Tibial nerve (tissue), 4 donors: ENCODE measurements at regions not wholly inside any gene's neighbourhood (a gene's known extent, or its start where the extent isn't known, plus 50 kb on each side); places are given as distances from the start of the nearest gene placed in this dataset.
A peak's percentile ranks its signal among the peaks of the same experiment; 100 is the strongest.

Experiments
- DNase-seq, 2 donors: peaks; one replicate each; pipeline ENCODE4 v3.0.0-alpha.2; 2019; ENCODE audit warnings: low spot score in 2 of 2
- H3K27ac ChIP-seq, 4 donors: fragments of 200-600 bp; sonication (generic) in 3 of 4; one replicate each; pipeline ENCODE4 v1.5.1; 2017 to 2019; ENCODE audit warnings: mild to moderate bottlenecking in 1 of 4
- H3K27me3 ChIP-seq, 2 donors: fragments of 200-600 bp; sonication (generic) in 1 of 2; one replicate each; pipeline versions ENCODE4 v1.5.1 to v1.6.0; 2017 to 2019
- H3K36me3 ChIP-seq, 3 donors: fragments of 200-600 bp; sonication (generic); one replicate each; pipeline ENCODE4 v1.5.1; 2018 to 2019
- H3K4me1 ChIP-seq, 4 donors: fragments of 200-600 bp; sonication (generic) in 3 of 4; one replicate each; pipeline ENCODE4 v1.5.1; 2017 to 2019
- H3K4me3 ChIP-seq, 4 donors: fragments of 200-600 bp; sonication (generic) in 3 of 4; one replicate each; pipeline ENCODE4 v1.5.1; 2017 to 2019; ENCODE audit warnings: mild to moderate bottlenecking in 1 of 4, moderate library complexity in 1 of 4
- H3K9me3 ChIP-seq, 4 donors: fragments of 200-600 bp; sonication (generic) in 3 of 4; one replicate each; pipeline ENCODE4 v1.5.1; 2017 to 2019
- EP300 ChIP-seq, 2 donors: sonication (generic); formaldehyde crosslinking; IDR thresholded peaks; one replicate each; pipeline ENCODE4 v1.6.1; 2017; ENCODE audit warnings: antibody characterized with exemption in 2 of 2, mild to moderate bottlenecking in 1 of 2
- POLR2A ChIP-seq, 2 donors: fragments of 450-650 bp; IDR thresholded peaks; one replicate each; pipeline ENCODE4 v1.6.1; 2017; ENCODE audit warnings: antibody characterized with exemption in 2 of 2, mild to moderate bottlenecking in 2 of 2, moderate library complexity in 2 of 2
- WGBS, 2 donors: methylation state at CpG; one replicate each; pipeline ENCODE4 v1.1.5; 2018; 5-methylcytosine and 5-hydroxymethylcytosine counted together
- TF ChIP-seq, protein P1 (sequence below), 5 experiments: fragments of 200-600 bp in 3 of 5; fragments of 450-650 bp in 2 of 5; sonication (generic) in 3 of 5; IDR thresholded peaks; one replicate each; pipeline ENCODE4 v1.5.1; 2016 to 2019; ENCODE audit warnings: antibody characterized with exemption in 5 of 5, mild to moderate bottlenecking in 3 of 5, moderate library complexity in 2 of 5

DNA sequence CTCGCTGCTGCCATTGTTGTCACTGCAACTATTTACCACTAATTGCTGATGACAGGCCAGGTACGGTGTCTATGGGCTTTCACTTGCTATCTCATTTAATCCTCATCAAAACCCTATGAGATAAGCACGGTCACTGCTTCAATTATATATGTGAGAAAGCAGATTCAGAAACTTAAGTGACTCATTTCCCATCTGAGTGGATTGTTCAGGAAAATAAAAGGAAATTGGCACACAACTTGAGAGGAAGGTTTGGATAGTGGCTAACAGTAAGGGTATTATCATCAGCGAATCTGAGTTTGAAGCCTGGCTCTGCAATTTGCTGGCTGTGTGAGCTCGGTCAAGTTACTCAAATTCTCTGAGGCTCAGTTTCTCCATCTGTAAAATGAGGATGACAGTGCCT is 196.0 kb downstream of the KCNS3 start:
- Histone ChIP-seq H3K4me1 (no peaks in the 10 kb centered on the region), H3K27me3 (no peaks in the 10 kb centered on the region), H3K27ac (no peak overlapping the region), H3K36me3 (no peaks in the 10 kb centered on the region), H3K4me3 (no peak overlapping the region), H3K9me3 (no peaks in the 10 kb centered on the region)
- DNase-seq: no peak
- WGBS, 2 donors: 81 to 90% methylated on average over 5 of the region's 5 CpGs
- TF ChIP-seq POLR2A (IDR thresholded peaks at IDR 0.05) (no peak), EP300 (IDR thresholded peaks at IDR 0.05) (no peak)
- TF ChIP-seq, protein P1, sequence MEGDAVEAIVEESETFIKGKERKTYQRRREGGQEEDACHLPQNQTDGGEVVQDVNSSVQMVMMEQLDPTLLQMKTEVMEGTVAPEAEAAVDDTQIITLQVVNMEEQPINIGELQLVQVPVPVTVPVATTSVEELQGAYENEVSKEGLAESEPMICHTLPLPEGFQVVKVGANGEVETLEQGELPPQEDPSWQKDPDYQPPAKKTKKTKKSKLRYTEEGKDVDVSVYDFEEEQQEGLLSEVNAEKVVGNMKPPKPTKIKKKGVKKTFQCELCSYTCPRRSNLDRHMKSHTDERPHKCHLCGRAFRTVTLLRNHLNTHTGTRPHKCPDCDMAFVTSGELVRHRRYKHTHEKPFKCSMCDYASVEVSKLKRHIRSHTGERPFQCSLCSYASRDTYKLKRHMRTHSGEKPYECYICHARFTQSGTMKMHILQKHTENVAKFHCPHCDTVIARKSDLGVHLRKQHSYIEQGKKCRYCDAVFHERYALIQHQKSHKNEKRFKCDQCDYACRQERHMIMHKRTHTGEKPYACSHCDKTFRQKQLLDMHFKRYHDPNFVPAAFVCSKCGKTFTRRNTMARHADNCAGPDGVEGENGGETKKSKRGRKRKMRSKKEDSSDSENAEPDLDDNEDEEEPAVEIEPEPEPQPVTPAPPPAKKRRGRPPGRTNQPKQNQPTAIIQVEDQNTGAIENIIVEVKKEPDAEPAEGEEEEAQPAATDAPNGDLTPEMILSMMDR (IDR thresholded peaks at IDR 0.05): no peak

DNA sequence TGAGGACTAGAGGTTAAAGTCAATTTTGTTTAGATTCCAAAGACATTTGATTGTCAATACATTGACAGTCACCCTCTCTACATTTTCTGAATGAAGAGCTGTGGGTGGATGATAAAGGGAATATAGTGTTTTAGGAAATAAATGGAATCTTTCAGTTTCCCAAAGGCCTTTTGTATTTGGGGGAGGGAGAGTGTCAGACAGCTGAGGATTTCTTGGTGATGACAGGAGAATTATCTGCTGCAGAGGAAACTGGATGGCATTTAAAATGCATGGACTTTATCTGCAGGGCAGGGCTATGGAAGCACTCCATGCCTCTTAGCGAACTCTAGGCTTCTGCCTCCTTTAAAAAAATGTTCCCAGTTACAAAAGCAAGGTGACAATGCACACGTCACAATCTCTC is 195.1 kb downstream of the KCNS3 start:
- Histone ChIP-seq H3K4me3 (no peak overlapping the region), H3K27ac (no peak overlapping the region), H3K4me1 (peaks cover 0 to 5% (median 0%) of the 10 kb centered on the region in 4 donors), H3K36me3 (no peaks in the 10 kb centered on the region), H3K9me3 (no peaks in the 10 kb centered on the region), H3K27me3 (no peaks in the 10 kb centered on the region)
- TF ChIP-seq EP300 (IDR thresholded peaks at IDR 0.05) (no peak), POLR2A (IDR thresholded peaks at IDR 0.05) (no peak)
- TF ChIP-seq, protein P1 (IDR thresholded peaks at IDR 0.05): no peak
- no peak for DNase-seq
- 73 to 86% methylated on average over 2 of the region's 2 CpGs for WGBS, 2 donors

DNA sequence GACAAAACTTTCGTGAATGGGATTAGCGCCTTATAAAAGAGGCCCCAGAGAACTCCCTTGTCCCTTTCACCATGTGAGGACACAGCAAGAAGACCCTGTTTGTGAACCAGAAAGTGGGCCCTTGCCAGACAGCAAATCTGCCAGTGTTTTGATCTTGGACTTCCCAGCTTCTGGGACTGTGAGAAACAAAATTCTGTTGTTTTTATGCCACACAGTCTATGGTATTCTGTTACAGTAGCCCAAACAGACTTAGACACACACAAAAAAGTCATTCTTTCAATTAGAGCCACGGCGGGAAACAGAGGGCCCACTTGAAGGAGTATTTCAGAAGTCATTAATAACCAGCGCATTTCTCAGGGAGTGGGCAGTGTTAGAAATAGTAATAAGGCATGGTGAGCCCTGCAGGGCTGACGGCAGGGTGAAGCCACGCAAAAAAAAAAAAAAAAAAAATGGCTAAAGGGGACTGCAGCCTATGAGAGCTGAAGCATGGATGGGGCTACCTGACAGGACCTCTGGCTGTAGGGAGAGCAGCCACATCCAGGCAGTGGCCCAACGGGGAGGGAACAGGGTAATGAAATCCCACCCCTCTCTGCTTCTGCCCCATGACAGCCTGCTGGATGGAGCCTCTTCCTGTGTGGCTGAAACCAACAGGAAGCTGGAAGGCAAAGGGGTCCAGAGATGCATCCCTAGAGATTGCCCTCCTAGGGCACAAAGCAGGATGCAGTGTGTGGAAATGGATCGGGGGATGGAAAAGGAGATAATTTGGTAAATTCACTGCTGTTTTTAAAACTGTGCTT is 189.3 kb downstream of the KCNS3 start:
- whole genome bisulfite sequencing, 2 donors: 29 to 48% methylated on average over 9 of the region's 9 CpGs
- Histone ChIP-seq H3K36me3 (no peaks in the 10 kb centered on the region), H3K4me1 (peaks cover 0 to 30% (median 0%) of the 10 kb centered on the region in 4 donors), H3K4me3 (no peak overlapping the region), H3K27me3 (no peaks in the 10 kb centered on the region), H3K9me3 (no peaks in the 10 kb centered on the region), H3K27ac (peak overlapping the region in 2 of 4 donors; percentile 1 to 56)
- peak in 1 of 2 donors; percentile 5 for TF ChIP-seq EP300 (IDR thresholded peaks at IDR 0.05)
- TF ChIP-seq, protein P1 (IDR thresholded peaks at IDR 0.05): no peak
- no peak for DNase-seq

GRCh38 chr2:18066894-18067293 is 188.4 kb downstream of the KCNS3 start:
- Histone ChIP-seq H3K4me3 (no peak overlapping the region), H3K27me3 (no peaks in the 10 kb centered on the region), H3K36me3 (no peaks in the 10 kb centered on the region), H3K4me1 (peaks cover 0 to 30% (median 0%) of the 10 kb centered on the region in 4 donors), H3K27ac (peak overlapping the region in 1 of 4 donors; percentile 56), H3K9me3 (no peaks in the 10 kb centered on the region)
- TF ChIP-seq, protein P1 (IDR thresholded peaks at IDR 0.05): no peak
- TF ChIP-seq EP300 (IDR thresholded peaks at IDR 0.05): no peak
- TF ChIP-seq POLR2A (IDR thresholded peaks at IDR 0.05): no peak
- 81 to 83% methylated on average over 2 of the region's 2 CpGs for WGBS, 2 donors
- no peak for DNase-seq

DNA sequence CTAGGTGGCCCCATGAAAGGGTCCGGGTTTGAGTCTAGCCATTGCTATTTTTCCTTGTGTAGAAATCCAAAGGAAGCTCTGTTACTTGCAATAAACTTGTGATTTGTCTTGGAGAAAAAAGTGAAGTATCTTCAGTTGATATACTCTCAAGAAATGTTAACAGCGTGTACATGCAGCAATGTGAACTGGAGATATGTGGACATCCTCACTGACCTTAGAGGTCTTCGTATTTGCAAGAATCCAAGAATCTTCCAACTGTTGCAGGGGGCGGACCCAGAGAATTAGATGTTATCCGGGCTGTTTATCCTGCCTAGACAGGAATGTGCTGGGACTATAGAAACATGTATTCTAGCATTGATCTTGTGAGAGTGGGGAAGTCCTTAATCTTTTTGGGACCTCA is 187.6 kb downstream of the KCNS3 start:
- Histone ChIP-seq H3K4me1 (peaks cover 0 to 30% (median 0%) of the 10 kb centered on the region in 4 donors), H3K27me3 (no peaks in the 10 kb centered on the region), H3K4me3 (no peak overlapping the region), H3K36me3 (no peaks in the 10 kb centered on the region), H3K27ac (no peak overlapping the region), H3K9me3 (no peaks in the 10 kb centered on the region)
- no peak for DNase-seq
- WGBS, 2 donors: 64 to 68% methylated on average over 5 of the region's 5 CpGs
- TF ChIP-seq EP300 (IDR thresholded peaks at IDR 0.05) (no peak), POLR2A (IDR thresholded peaks at IDR 0.05) (no peak)
- TF ChIP-seq, protein P1 (IDR thresholded peaks at IDR 0.05): no peak
